CD4-positive, alpha-beta T cell treated with Interleukin-17A for 1 hour (primary cell): ENCODE measurements at regions not wholly inside any gene's neighbourhood (a gene's known extent, or its start where the extent isn't known, plus 50 kb on each side); places are given as distances from the start of the nearest gene placed in this dataset.
A peak's percentile ranks its signal among the peaks of the same experiment; 100 is the strongest.

Source experiments
- DNase-seq: peaks from one replicate; pipeline ENCODE4 v3.0.0-alpha.2; 2020

GRCh38 chr4:121226362-121226761, 62.2 kb upstream of the TNIP3 start:
- DNase-seq, result peak; percentile 23

GRCh38 chr4:121221608-121222007, 57.5 kb upstream of the TNIP3 start:
- DNase-seq, result peak; percentile 30

GRCh38 chr4:121221201-121221600, 57.1 kb upstream of the TNIP3 start:
- no peak for DNase-seq

DNA sequence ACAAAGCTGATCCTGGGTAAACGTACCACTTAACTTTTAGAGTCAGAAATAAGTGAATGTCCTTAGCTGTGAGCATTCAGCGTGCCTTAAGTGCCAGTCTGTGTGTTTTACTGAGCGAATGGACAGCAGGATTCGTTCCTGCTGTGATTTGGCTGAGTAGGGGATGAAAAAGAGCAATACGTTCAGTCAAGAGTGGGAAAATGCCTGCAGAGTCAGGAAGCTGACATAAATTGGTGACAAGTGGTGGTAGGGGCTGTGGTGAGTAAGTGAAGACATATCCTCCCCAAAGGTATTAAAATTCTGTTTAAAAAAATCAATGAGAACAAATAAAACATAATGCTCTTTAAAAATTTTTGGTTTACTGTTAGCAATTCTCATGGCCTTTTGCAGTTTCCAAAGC, 56.6 kb upstream of the TNIP3 start:
- peak; percentile 39 for DNase-seq

DNA sequence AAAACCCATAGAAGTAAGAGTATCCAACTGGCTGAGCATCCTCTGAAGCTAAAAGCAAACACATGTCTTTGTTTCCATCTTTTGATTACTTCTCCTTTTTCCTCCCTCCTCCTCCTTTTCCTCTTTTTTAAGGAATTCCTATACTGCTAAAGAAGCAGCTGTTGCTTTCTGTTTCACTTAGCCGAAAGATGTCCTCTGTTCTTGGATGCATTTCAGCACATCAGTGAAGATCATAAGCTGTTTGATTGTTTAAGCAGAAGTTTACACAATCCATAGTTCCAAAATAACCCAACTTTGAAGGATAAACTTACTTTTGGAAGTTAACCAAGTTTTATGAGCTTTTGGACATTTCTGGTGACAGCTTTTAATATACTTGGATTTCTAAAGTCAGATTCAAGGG, 55.1 kb upstream of the TNIP3 start:
- no peak for DNase-seq

GRCh38 chr4:121217351-121217750, 53.2 kb upstream of the TNIP3 start:
- DNase-seq, result no peak

DNA sequence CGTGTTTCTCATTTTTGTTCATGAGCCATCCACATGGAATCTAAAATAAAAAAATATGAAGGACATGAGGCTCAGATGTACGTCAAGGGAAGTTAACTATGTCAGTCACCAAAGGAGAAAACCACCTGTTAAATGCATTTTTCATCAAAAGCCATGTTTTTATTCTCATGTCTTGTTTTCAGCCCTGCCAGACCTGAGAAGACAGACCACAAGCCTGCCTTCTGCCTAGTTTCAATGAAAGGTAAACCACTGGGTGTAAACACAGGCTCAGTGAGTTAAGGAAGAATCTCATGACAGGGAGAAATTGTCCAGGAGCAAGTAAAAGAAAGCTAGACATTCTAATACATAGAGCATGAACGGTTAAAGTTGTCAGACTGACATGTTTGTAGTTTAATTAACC, 52.3 kb upstream of the TNIP3 start:
- DNase-seq, result peak; percentile 37

- no peak for DNase-seq
Measured at GRCh38 chr4:121213940-121214339, 49.8 kb upstream of the TNIP3 start.
